AG09319 (cell line): ENCODE measurements at regions not wholly inside any gene's neighbourhood (a gene's known extent, or its start where the extent isn't known, plus 50 kb on each side); places are given as distances from the start of the nearest gene placed in this dataset.

ENCODE experiments used
- DNase-seq: peaks from one replicate; pipeline ENCODE4 v3.0.0-alpha.2; 2010; ENCODE audit warnings: low read depth; ENCODE audit errors: extremely low read depth
- CTCF ChIP-seq: IDR thresholded peaks from 2 replicates; pipeline ENCODE4 v1.5.1; 2011; ENCODE audit warnings: low read depth, mild to moderate bottlenecking, inconsistent platforms, low read length, moderate library complexity

GRCh38 chr5:147167529-147167928 lies 67.3 kb upstream of the STK32A start:
- TF ChIP-seq CTCF, result no peak
- no peak for DNase-seq

GRCh38 chr5:147168578-147169327 lies 66.1 kb upstream of the STK32A start:
- peak; percentile 1 for DNase-seq
- TF ChIP-seq CTCF, result no peak

- DNase-seq, result peak; percentile 0
- TF ChIP-seq CTCF, result no peak
Measured at GRCh38 chr5:147169399-147169798, 65.4 kb upstream of the STK32A start.

- no peak for TF ChIP-seq CTCF
- no peak for DNase-seq
Measured at GRCh38 chr5:147169901-147170300, 64.9 kb upstream of the STK32A start.

GRCh38 chr5:147170603-147171002 lies 64.2 kb upstream of the STK32A start:
- no peak for DNase-seq
- no peak for TF ChIP-seq CTCF

GRCh38 chr5:147174671-147175265 lies 60.1 kb upstream of the STK32A start:
- no peak for DNase-seq
- no peak for TF ChIP-seq CTCF

- TF ChIP-seq CTCF, result no peak
- no peak for DNase-seq
Measured at GRCh38 chr5:147175516-147176097, 59.2 kb upstream of the STK32A start.
